Mesenchymal stem cell (in vitro differentiated cells and primary cell): ENCODE measurements at regions not wholly inside any gene's neighbourhood (a gene's known extent, or its start where the extent isn't known, plus 50 kb on each side); places are given as distances from the start of the nearest gene placed in this dataset.

Experiments
- DNase-seq: peaks from one replicate; pipeline ENCODE4 v3.0.0-alpha.2; 2013
- H2AFZ ChIP-seq: one replicate; pipeline ENCODE4 v1.6.1; 2013; ENCODE audit warnings: low read depth, mild to moderate bottlenecking, control low read depth, inconsistent platforms, low read length, moderate library complexity
- H2AK5ac ChIP-seq: 2 replicates; pipeline ENCODE4 v1.6.1; 2013; ENCODE audit warnings: low read length, moderate library complexity, mild to moderate bottlenecking, inconsistent platforms; ENCODE audit not compliant: severe bottlenecking
- H2BK120ac ChIP-seq: one replicate; pipeline ENCODE4 v1.6.1; 2013; ENCODE audit warnings: low read depth, mild to moderate bottlenecking, inconsistent platforms, low read length, moderate library complexity
- H2BK12ac ChIP-seq, 2 experiments: one replicate each; pipeline ENCODE4 v1.6.1; 2013; ENCODE audit warnings: inconsistent platforms in 2 of 2, low read length in 2 of 2, mild to moderate bottlenecking in 2 of 2, moderate library complexity in 2 of 2, control low read depth in 1 of 2
- H2BK15ac ChIP-seq: one replicate; pipeline ENCODE4 v1.6.1; 2013; ENCODE audit warnings: mild to moderate bottlenecking, low read depth, inconsistent platforms; ENCODE audit not compliant: poor library complexity, severe bottlenecking
- H2BK5ac ChIP-seq: 2 replicates; pipeline ENCODE4 v1.6.1; 2013; ENCODE audit warnings: low read depth, mild to moderate bottlenecking, low read length, control low read depth, inconsistent platforms; ENCODE audit not compliant: poor library complexity, severe bottlenecking
- H3K14ac ChIP-seq, 2 experiments: one replicate each; pipeline ENCODE4 v1.6.1; 2013; ENCODE audit warnings: inconsistent platforms in 2 of 2, low read length in 2 of 2, control low read depth in 1 of 2, mild to moderate bottlenecking in 1 of 2, moderate library complexity in 1 of 2
- H3K18ac ChIP-seq, 2 experiments: one replicate each; pipeline ENCODE4 v1.6.1; 2013; ENCODE audit warnings: inconsistent platforms in 2 of 2, low read length in 2 of 2, control low read depth in 1 of 2, low read depth in 1 of 2, mild to moderate bottlenecking in 1 of 2
- H3K23ac ChIP-seq, 2 experiments: one replicate each; pipeline ENCODE4 v1.6.1; 2013; ENCODE audit warnings: inconsistent platforms in 2 of 2, low read length in 2 of 2, mild to moderate bottlenecking in 2 of 2, moderate library complexity in 2 of 2, control low read depth in 1 of 2
- H3K27ac ChIP-seq: 2 replicates; pipeline ENCODE4 v1.5.1; 2013; ENCODE audit warnings: mild to moderate bottlenecking, moderate library complexity, low read length, control low read depth, inconsistent platforms; ENCODE audit not compliant: poor library complexity, severe bottlenecking
- H3K27me3 ChIP-seq, 2 experiments: 2 replicates each; pipeline versions ENCODE4 v1.6.1 to v1.7.0; 2013; ENCODE audit warnings: low read length in 2 of 2, mild to moderate bottlenecking in 2 of 2, moderate library complexity in 2 of 2, control low read depth in 1 of 2, inconsistent platforms in 1 of 2; ENCODE audit not compliant: control insufficient read depth in 1 of 2, insufficient read depth in 1 of 2
- H3K36me3 ChIP-seq, 2 experiments: 2 replicates each; pipeline versions ENCODE4 v1.6.1 to v1.7.0; 2013; ENCODE audit warnings: low read length in 2 of 2, control low read depth in 1 of 2, inconsistent platforms in 1 of 2, low read depth in 1 of 2, mild to moderate bottlenecking in 1 of 2; ENCODE audit not compliant: insufficient read depth in 2 of 2, control insufficient read depth in 1 of 2
- H3K4ac ChIP-seq, 2 experiments: one replicate each; pipeline ENCODE4 v1.6.1; 2013; ENCODE audit warnings: inconsistent platforms in 2 of 2, low read length in 2 of 2, mild to moderate bottlenecking in 2 of 2, moderate library complexity in 2 of 2, control low read depth in 1 of 2, low read depth in 1 of 2
- H3K4me1 ChIP-seq: 2 replicates; pipeline ENCODE4 v1.6.1; 2013; ENCODE audit warnings: low read depth, low read length, control low read depth; ENCODE audit not compliant: control insufficient read depth, insufficient read depth
- H3K4me2 ChIP-seq: 2 replicates; pipeline ENCODE4 v1.6.1; 2013; ENCODE audit warnings: low read length, mild to moderate bottlenecking, inconsistent platforms; ENCODE audit not compliant: poor library complexity, severe bottlenecking
- H3K4me3 ChIP-seq, 2 experiments: 2 replicates each; pipeline versions ENCODE4 v1.5.1 to v1.7.0; 2013; ENCODE audit warnings: low read length in 2 of 2, mild to moderate bottlenecking in 2 of 2, control low read depth in 1 of 2, low read depth in 1 of 2; ENCODE audit not compliant: insufficient read depth in 1 of 2
- H3K79me1 ChIP-seq: replicated peaks from 2 replicates; pipeline ENCODE4 v1.6.1; 2013; ENCODE audit warnings: mild to moderate bottlenecking, control low read depth, low read length, inconsistent platforms; ENCODE audit not compliant: poor library complexity, severe bottlenecking
- H3K9ac ChIP-seq: 2 replicates; pipeline ENCODE4 v1.7.0; 2013; ENCODE audit warnings: mild to moderate bottlenecking, low read length, moderate library complexity
- H3K9me3 ChIP-seq: 2 replicates; pipeline ENCODE4 v1.7.0; 2013; ENCODE audit warnings: mild to moderate bottlenecking, low read length; ENCODE audit not compliant: control insufficient read depth
- H4K8ac ChIP-seq: one replicate; pipeline ENCODE4 v1.6.1; 2013; ENCODE audit warnings: inconsistent platforms, mild to moderate bottlenecking, low read length, moderate library complexity
- H4K91ac ChIP-seq: one replicate; pipeline ENCODE4 v1.6.1; 2013; ENCODE audit warnings: mild to moderate bottlenecking, low read length, inconsistent platforms
- WGBS: methylation state at CpG from one replicate; pipeline ENCODE4 v1.1.7; 2013; ENCODE audit warnings: mixed read lengths; 5-methylcytosine and 5-hydroxymethylcytosine counted together

- no peak overlapping the region for H3K4me2 ChIP-seq
- no peak overlapping the region for H2BK12ac ChIP-seq
- no peak overlapping the region for H2AK5ac ChIP-seq
- peak overlapping the region; percentile 8 for H2BK5ac ChIP-seq
- H4K8ac ChIP-seq = no peak overlapping the region
- 56% methylated on average over 3 of the region's 3 CpGs for WGBS
- no peak for DNase-seq
- no peak overlapping the region for H4K91ac ChIP-seq
- H3K9ac ChIP-seq = no peak overlapping the region
- H2BK120ac ChIP-seq = no peak overlapping the region
- no peak overlapping the region for H2AFZ ChIP-seq
- no peak overlapping the region for H3K23ac ChIP-seq
- H3K4ac ChIP-seq = no peak overlapping the region
- no peak overlapping the region for H3K18ac ChIP-seq
- no peaks in the 10 kb centered on the region for H3K79me1 ChIP-seq
- H3K27ac ChIP-seq = no peak overlapping the region
- H3K27me3 ChIP-seq = no peaks in the 10 kb centered on the region
- no peaks in the 10 kb centered on the region for H3K36me3 ChIP-seq
- no peak overlapping the region for H2BK15ac ChIP-seq
- H3K9me3 ChIP-seq = peaks cover 10% of the 10 kb centered on the region
- no peak overlapping the region for H3K14ac ChIP-seq
- H3K4me3 ChIP-seq = no peak overlapping the region
- H3K4me1 ChIP-seq = no peaks in the 10 kb centered on the region
Measured at GRCh38 chr4:23401572-23401971, 488.3 kb downstream of the PPARGC1A start.

- no peaks in the 10 kb centered on the region for H3K79me1 ChIP-seq
- DNase-seq = no peak
- no peak overlapping the region for H2AFZ ChIP-seq
- no peak overlapping the region for H4K91ac ChIP-seq
- no peak overlapping the region for H3K4me2 ChIP-seq
- H3K18ac ChIP-seq = no peak overlapping the region
- H3K9ac ChIP-seq = no peak overlapping the region
- no peak overlapping the region for H3K14ac ChIP-seq
- H3K4me1 ChIP-seq = no peaks in the 10 kb centered on the region
- H2BK5ac ChIP-seq = no peak overlapping the region
- no peak overlapping the region for H3K4me3 ChIP-seq
- H3K27ac ChIP-seq = no peak overlapping the region
- no peaks in the 10 kb centered on the region for H3K27me3 ChIP-seq
- no peak overlapping the region for H3K23ac ChIP-seq
- no peak overlapping the region for H2BK12ac ChIP-seq
- no peak overlapping the region for H2BK15ac ChIP-seq
- H3K4ac ChIP-seq = no peak overlapping the region
- H2BK120ac ChIP-seq = no peak overlapping the region
- peaks cover 10% of the 10 kb centered on the region for H3K9me3 ChIP-seq
- no peak overlapping the region for H4K8ac ChIP-seq
- H3K36me3 ChIP-seq = no peaks in the 10 kb centered on the region
- 90% methylated on average over 5 of the region's 5 CpGs for WGBS
- H2AK5ac ChIP-seq = no peak overlapping the region
Measured at GRCh38 chr4:23392860-23393458, 496.9 kb downstream of the PPARGC1A start.

- Histone ChIP-seq H3K9me3 (peaks cover 10% of the 10 kb centered on the region), H3K27ac (no peak overlapping the region), H3K4ac (no peak overlapping the region), H2BK120ac (no peak overlapping the region), H2BK12ac (no peak overlapping the region), H3K23ac (no peak overlapping the region), H3K27me3 (no peaks in the 10 kb centered on the region), H2BK5ac (no peak overlapping the region), H3K14ac (no peak overlapping the region), H3K36me3 (no peaks in the 10 kb centered on the region), H3K79me1 (no peaks in the 10 kb centered on the region), H2BK15ac (no peak overlapping the region), H2AK5ac (no peak overlapping the region), H3K4me3 (no peak overlapping the region), H4K91ac (no peak overlapping the region), H3K18ac (no peak overlapping the region), H4K8ac (no peak overlapping the region), H2AFZ (no peak overlapping the region), H3K4me1 (no peaks in the 10 kb centered on the region), H3K9ac (no peak overlapping the region), H3K4me2 (no peak overlapping the region)
- 100% methylated on average over 1 of the region's 3 CpGs for WGBS
- DNase-seq = no peak
Measured at GRCh38 chr4:23390246-23390645, 499.6 kb downstream of the PPARGC1A start.

GRCh38 chr4:23388699-23389395, 501.0 kb downstream of the PPARGC1A start:
- H2AFZ ChIP-seq = no peak overlapping the region
- 70% methylated on average over 2 of the region's 2 CpGs for WGBS

More at GRCh38 chr4:23388699-23389395, 501.0 kb downstream of the PPARGC1A start:
- Histone ChIP-seq H2AK5ac (no peak overlapping the region), H3K4me2 (no peak overlapping the region), H3K9me3 (peaks cover 7% of the 10 kb centered on the region), H2BK15ac (no peak overlapping the region), H3K27me3 (no peaks in the 10 kb centered on the region), H3K27ac (no peak overlapping the region), H2BK5ac (no peak overlapping the region), H2BK12ac (no peak overlapping the region), H3K18ac (no peak overlapping the region), H3K23ac (no peak overlapping the region), H3K36me3 (no peaks in the 10 kb centered on the region), H3K4ac (no peak overlapping the region), H3K9ac (no peak overlapping the region), H4K91ac (no peak overlapping the region), H3K79me1 (no peaks in the 10 kb centered on the region), H3K4me1 (no peaks in the 10 kb centered on the region), H2BK120ac (no peak overlapping the region), H4K8ac (no peak overlapping the region), H3K4me3 (no peak overlapping the region), H3K14ac (no peak overlapping the region)
- DNase-seq = no peak
